WERI-Rb-1 (cell line): ENCODE measurements at regions not wholly inside any gene's neighbourhood (a gene's known extent, or its start where the extent isn't known, plus 50 kb on each side); places are given as distances from the start of the nearest gene placed in this dataset.

Source experiments
- DNase-seq: peaks from one replicate; pipeline ENCODE4 v3.0.0-alpha.2; 2020
- H3K27ac ChIP-seq: fragments of 250-450 bp; sonication (Bioruptor Pico); 2 replicates; pipeline ENCODE4 v1.5.1; 2020; ENCODE audit warnings: mild to moderate bottlenecking, moderate library complexity
- H3K27me3 ChIP-seq: fragments of 250-450 bp; sonication (Bioruptor Pico); 2 replicates; pipeline ENCODE4 v1.5.1; 2021; ENCODE audit warnings: mild to moderate bottlenecking, low read depth, moderate library complexity; ENCODE audit not compliant: insufficient read depth, severe bottlenecking
- H3K36me3 ChIP-seq: fragments of 250-450 bp; sonication (Bioruptor Pico); 2 replicates; pipeline ENCODE4 v1.5.1; 2020; ENCODE audit warnings: mild to moderate bottlenecking, moderate library complexity
- H3K4me3 ChIP-seq: 2 replicates; pipeline ENCODE4 v1.5.1; 2011; ENCODE audit warnings: low read depth, mild to moderate bottlenecking, control low read depth, low read length
- H3K9me3 ChIP-seq: fragments of 250-450 bp; sonication (Bioruptor Pico); 2 replicates; pipeline ENCODE4 v1.5.1; 2021; ENCODE audit warnings: mild to moderate bottlenecking, moderate library complexity; ENCODE audit not compliant: severe bottlenecking
- TF ChIP-seq, protein P1 (sequence below): IDR thresholded peaks from 2 replicates; pipeline ENCODE4 v1.5.1; 2011; ENCODE audit warnings: low read depth, mild to moderate bottlenecking, control low read depth, inconsistent platforms, low read length

DNA sequence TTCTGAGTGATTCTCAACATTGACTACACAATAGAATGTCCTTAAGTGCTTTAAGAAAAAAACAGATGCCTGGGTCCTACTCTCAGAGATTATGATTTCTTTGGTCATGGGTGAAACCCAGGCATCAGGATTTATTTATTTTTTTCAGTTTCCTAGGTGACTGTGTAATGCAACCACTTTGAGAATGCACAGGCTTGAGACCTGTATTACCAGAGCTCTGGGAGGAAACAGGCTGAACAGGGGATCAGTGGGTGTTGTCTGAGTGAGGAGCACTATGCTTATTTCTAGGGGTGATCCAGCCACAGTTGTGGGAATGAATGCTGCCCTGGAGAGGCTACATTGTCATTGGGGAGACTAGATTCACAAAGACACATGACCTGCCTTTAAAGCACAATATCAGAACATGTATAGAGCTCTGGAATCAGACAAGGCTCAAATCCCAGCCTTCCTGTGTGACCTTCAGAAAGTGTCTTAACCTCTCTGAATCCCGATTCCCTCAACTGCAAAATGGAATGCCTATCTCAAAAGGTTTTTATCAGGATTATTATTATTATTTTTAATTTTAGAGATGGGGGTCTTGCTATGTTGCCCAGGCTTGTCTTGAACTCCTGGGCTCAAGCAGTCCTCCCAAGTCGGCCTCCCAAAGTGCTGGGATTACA is 61.6 kb upstream of the PRPS1 start:
- Histone ChIP-seq H3K9me3 (no peaks in the 10 kb centered on the region), H3K27ac (no peak overlapping the region), H3K36me3 (no peaks in the 10 kb centered on the region), H3K4me3 (no peak overlapping the region), H3K27me3 (peaks cover 3% of the 10 kb centered on the region)
- TF ChIP-seq, protein P1, sequence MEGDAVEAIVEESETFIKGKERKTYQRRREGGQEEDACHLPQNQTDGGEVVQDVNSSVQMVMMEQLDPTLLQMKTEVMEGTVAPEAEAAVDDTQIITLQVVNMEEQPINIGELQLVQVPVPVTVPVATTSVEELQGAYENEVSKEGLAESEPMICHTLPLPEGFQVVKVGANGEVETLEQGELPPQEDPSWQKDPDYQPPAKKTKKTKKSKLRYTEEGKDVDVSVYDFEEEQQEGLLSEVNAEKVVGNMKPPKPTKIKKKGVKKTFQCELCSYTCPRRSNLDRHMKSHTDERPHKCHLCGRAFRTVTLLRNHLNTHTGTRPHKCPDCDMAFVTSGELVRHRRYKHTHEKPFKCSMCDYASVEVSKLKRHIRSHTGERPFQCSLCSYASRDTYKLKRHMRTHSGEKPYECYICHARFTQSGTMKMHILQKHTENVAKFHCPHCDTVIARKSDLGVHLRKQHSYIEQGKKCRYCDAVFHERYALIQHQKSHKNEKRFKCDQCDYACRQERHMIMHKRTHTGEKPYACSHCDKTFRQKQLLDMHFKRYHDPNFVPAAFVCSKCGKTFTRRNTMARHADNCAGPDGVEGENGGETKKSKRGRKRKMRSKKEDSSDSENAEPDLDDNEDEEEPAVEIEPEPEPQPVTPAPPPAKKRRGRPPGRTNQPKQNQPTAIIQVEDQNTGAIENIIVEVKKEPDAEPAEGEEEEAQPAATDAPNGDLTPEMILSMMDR = no peak
- DNase-seq = no peak

DNA sequence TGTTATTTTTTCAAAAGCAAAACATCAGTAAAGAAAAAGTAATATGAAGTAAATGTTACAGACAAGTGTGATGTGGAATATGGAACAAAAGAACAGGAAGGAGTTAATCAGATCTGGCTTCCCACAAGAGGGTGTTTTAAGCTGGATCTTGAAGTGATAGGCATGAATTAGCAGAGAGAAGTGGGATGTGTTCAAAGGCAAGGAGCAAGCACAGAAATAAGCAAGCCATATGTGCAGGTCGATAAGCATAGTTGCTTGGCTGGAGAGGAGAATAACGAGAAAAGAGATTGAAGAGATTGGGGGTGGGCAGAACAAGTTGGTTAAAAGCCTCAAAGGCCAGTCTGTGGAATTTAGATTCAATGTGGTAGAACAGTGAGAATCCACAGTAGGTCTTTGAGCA is 60.9 kb upstream of the PRPS1 start:
- TF ChIP-seq, protein P1 = no peak
- no peak for DNase-seq
- H3K27me3 ChIP-seq = peaks cover 3% of the 10 kb centered on the region
- H3K4me3 ChIP-seq = no peak overlapping the region
- H3K9me3 ChIP-seq = no peaks in the 10 kb centered on the region
- H3K36me3 ChIP-seq = no peaks in the 10 kb centered on the region
- peak overlapping the region; percentile 13; the same call in 1 of the 2 replicates for H3K27ac ChIP-seq

DNA sequence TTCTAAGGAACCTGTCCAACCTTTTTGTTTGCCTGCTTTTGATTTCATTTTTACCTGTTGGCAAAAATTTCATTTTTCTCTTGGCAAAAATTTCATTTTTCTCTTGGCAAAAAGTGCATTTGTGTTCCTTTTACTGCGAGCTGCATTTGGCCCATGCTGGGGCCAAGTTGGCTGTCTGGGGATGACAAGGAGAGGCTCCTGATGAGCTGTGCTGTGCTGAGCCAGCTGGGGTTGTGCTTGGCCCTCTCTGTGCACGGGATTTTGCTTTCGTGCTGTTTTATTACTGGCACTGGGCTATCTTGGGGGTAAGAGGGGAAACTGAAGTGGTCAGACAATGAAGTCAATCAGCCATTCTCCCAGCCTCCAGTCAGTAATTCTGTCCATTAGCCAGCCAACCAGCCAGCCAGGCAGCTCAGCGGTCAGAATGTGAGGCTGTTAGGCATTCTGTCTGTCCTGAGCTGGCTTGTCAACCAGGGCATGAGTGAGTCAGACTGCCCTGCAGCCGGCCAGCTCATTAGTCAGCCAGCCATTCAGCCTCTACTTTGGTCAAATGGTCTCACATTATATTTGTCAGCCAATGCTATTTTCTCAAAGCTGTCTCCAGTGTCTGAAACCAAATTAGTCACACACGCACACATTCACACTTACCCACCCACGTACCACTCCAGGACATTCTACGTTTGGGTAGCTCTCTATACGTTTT is 56.9 kb upstream of the PRPS1 start:
- no peak overlapping the region for H3K4me3 ChIP-seq
- no peaks in the 10 kb centered on the region for H3K9me3 ChIP-seq
- DNase-seq = no peak
- TF ChIP-seq, protein P1 = no peak
- no peak overlapping the region for H3K27ac ChIP-seq
- no peaks in the 10 kb centered on the region for H3K36me3 ChIP-seq
- H3K27me3 ChIP-seq = peaks cover 2% of the 10 kb centered on the region

DNA sequence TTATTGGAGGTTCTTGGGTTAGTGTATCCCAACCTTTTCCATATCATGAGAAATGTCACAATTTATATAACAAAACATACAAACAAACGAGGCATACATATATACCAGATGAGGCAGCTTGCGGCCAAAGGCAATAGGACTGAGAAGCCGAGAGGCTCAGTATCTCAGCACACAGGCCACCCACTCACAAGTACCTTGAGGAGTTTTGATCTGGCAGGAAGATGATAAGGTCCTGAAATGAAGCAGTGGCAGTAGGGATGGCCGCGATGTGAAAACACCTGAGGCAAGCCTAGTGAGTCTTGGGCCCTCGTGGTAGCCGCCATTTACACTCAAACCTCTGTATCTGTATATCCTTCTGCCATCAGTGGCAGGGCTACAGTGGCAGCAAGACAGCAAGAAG is 55.3 kb upstream of the PRPS1 start:
- H3K9me3 ChIP-seq = no peaks in the 10 kb centered on the region
- H3K4me3 ChIP-seq = no peak overlapping the region
- TF ChIP-seq, protein P1 = no peak
- H3K27ac ChIP-seq = no peak overlapping the region
- no peaks in the 10 kb centered on the region for H3K36me3 ChIP-seq
- no peak for DNase-seq
- H3K27me3 ChIP-seq = no peaks in the 10 kb centered on the region

DNA sequence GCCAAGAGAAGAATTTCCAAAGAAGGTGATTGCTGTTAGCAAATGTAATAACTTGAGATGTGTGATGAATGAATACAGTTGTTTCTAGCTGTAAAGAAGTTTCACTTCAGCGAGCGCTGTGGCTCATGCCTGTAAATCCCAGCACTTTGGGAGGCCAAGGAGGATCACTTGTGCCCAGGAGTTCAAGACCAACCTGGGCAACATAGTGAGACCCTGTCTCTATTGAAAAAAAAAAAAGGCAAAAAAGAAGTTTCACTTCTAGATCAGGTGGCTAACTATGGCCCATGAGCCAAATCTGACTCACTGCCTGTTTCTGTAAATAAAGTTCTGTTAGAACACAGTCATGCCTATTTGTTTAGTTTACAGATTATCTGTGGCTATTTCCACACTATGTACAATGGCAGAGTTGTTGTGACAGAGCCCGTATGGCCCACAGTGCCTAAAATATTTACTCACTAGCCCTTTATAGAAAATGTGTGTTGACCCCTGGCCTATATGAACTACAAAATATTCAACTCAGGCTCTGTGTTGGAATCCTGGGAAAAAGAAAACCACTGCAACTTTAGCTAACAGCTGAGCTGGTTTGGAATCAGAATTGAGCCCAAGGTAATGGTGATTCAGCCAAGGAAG is 54.1 kb upstream of the PRPS1 start:
- TF ChIP-seq, protein P1 = no peak
- no peaks in the 10 kb centered on the region for H3K27me3 ChIP-seq
- no peak overlapping the region for H3K27ac ChIP-seq
- no peak for DNase-seq
- no peaks in the 10 kb centered on the region for H3K36me3 ChIP-seq
- no peak overlapping the region for H3K4me3 ChIP-seq
- no peaks in the 10 kb centered on the region for H3K9me3 ChIP-seq
